GM12878 (cell line): ENCODE measurements at regions not wholly inside any gene's neighbourhood (a gene's known extent, or its start where the extent isn't known, plus 50 kb on each side); places are given as distances from the start of the nearest gene placed in this dataset.

Source experiments
- ATAC-seq: fragments of 200-7000 bp; cut with Tn5 transposase; 3 replicates; pipeline ENCODE4 v1.9.1; 2020; ENCODE audit warnings: mild to moderate bottlenecking, moderate library complexity
- BruUV-seq: library from RNA; stranded (reverse); fragments of 400-500 nt; replicated peaks from 2 replicates; lab custom pipeline; 2021; lab: Mats Ljungman, UMichigan
- CTCF ChIA-PET: fragments of 300-600 bp; sonication (Branson Sonifier 250); formaldehyde crosslinking; extraction: SDS; loops from one replicate; lab custom pipeline; 2021; ENCODE audit warnings: inconsistent platforms; lab: Yijun Ruan, JAX
- POLR2A ChIA-PET: fragments of 350-600 bp; formaldehyde crosslinking; extraction: SDS; loops from one replicate; lab custom pipeline; 2021; ENCODE audit warnings: inconsistent platforms; lab: Charles Lee
- RAD21 ChIA-PET: fragments of 300-600 bp; sonication (Branson Sonifier 250); formaldehyde crosslinking; loops from one replicate; lab custom pipeline; 2023; ENCODE audit warnings: antibody characterized with exemption; ENCODE audit not compliant: unreplicated experiment; lab: Charles Lee
- SMC1A ChIA-PET: fragments of 300-600 bp; sonication (Branson Sonifier 250); formaldehyde crosslinking; loops from one replicate; lab custom pipeline; 2023; ENCODE audit not compliant: unreplicated experiment, uncharacterized antibody; lab: Charles Lee
- DNase-seq: peaks from one replicate; pipeline ENCODE4 v3.0.0-alpha.2; 2011; ENCODE audit warnings: low read depth, low spot score
- FAIRE-seq: peaks from 3 replicates; lab custom pipeline; 2011; peaks lifted over from hg19 to GRCh38; lab: Jason Lieb, UNC
- H2AFZ ChIP-seq: 2 replicates; pipeline ENCODE4 v1.6.0; 2011; ENCODE audit warnings: low read depth, low read length, control low read depth; ENCODE audit not compliant: control insufficient read depth
- H3K27ac ChIP-seq: 2 replicates; pipeline ENCODE4 v1.5.1; 2011; ENCODE audit warnings: control low read depth; ENCODE audit not compliant: control insufficient read depth, insufficient read depth
- H3K27me3 ChIP-seq, 2 experiments: replicated peaks in 1 of 2; 2 replicates each; pipeline versions ENCODE4 v1.6.0 to v1.6.1; 2011; ENCODE audit warnings: low read length in 1 of 2; ENCODE audit not compliant: control insufficient read depth in 2 of 2, insufficient read depth in 2 of 2
- H3K36me3 ChIP-seq, 2 experiments: 2 replicates each; pipeline ENCODE4 v1.5.1; 2011; ENCODE audit warnings: low read length in 1 of 2; ENCODE audit not compliant: control insufficient read depth in 2 of 2, insufficient read depth in 2 of 2
- H3K4me1 ChIP-seq: 2 replicates; pipeline ENCODE4 v1.6.1; 2011; ENCODE audit warnings: mild to moderate bottlenecking, low read length, moderate library complexity, mixed read lengths; ENCODE audit not compliant: control insufficient read depth, insufficient read depth
- H3K4me2 ChIP-seq: 2 replicates; pipeline ENCODE4 v1.6.0; 2011; ENCODE audit warnings: control low read depth; ENCODE audit not compliant: control insufficient read depth, insufficient read depth
- H3K4me3 ChIP-seq: fragments of 200-600 bp; sonication (generic); 2 replicates; pipeline ENCODE4 v1.5.1; 2016
- H3K79me2 ChIP-seq: 2 replicates; pipeline ENCODE4 v1.6.0; 2011; ENCODE audit warnings: low read length; ENCODE audit not compliant: control insufficient read depth, insufficient read depth
- H3K9ac ChIP-seq: 2 replicates; pipeline ENCODE4 v1.8.0; 2011; ENCODE audit warnings: low read length, control low read depth, mixed read lengths; ENCODE audit not compliant: control insufficient read depth, insufficient read depth
- H3K9me3 ChIP-seq: replicated peaks from 3 replicates; pipeline ENCODE4 v1.5.1; 2011; ENCODE audit warnings: mild to moderate bottlenecking, low read length; ENCODE audit not compliant: control insufficient read depth, insufficient read depth
- H4K20me1 ChIP-seq: 2 replicates; pipeline ENCODE4 v1.6.0; 2011; ENCODE audit not compliant: control insufficient read depth, insufficient read depth
- BCL11A ChIP-seq: IDR thresholded peaks from 2 replicates; pipeline ENCODE4 v1.6.1; 2011; ENCODE audit warnings: low read depth, low read length
- BMI1 ChIP-seq: fragments of 450-650 bp; IDR thresholded peaks from 2 replicates; pipeline ENCODE4 v1.6.1; 2016; ENCODE audit warnings: mild to moderate bottlenecking, moderate library complexity, borderline replicate concordance
- CHD1 ChIP-seq: IDR thresholded peaks from 2 replicates; pipeline ENCODE4 v1.6.1; 2012; ENCODE audit warnings: low read depth, low read length, improper control_type of control experiment
- EP300 ChIP-seq, 2 experiments: fragments of 150-350 bp in 1 of 2; IDR thresholded peaks; 2 replicates each; pipeline ENCODE4 v1.6.1; 2011 to 2012; ENCODE audit warnings: low read depth in 2 of 2, low read length in 2 of 2, borderline replicate concordance in 1 of 2, improper control_type of control experiment in 1 of 2, inconsistent platforms in 1 of 2; ENCODE audit not compliant: control insufficient read depth in 1 of 2
- GATAD2B ChIP-seq: fragments of 450-650 bp; conservative IDR thresholded peaks from 2 replicates; pipeline ENCODE4 v1.6.1; 2017; ENCODE audit warnings: low read depth, mild to moderate bottlenecking, moderate library complexity
- KDM1A ChIP-seq: fragments of 200-600 bp; sonication (generic); IDR thresholded peaks from 2 replicates; pipeline ENCODE4 v1.6.1; 2016; ENCODE audit warnings: borderline replicate concordance
- LARP7 ChIP-seq: fragments of 450-650 bp; IDR thresholded peaks from 2 replicates; pipeline ENCODE4 v1.6.1; 2017; ENCODE audit warnings: mild to moderate bottlenecking
- MEF2A ChIP-seq: IDR thresholded peaks from 2 replicates; pipeline ENCODE4 v1.6.1; 2011; ENCODE audit warnings: low read depth, mild to moderate bottlenecking, low read length, moderate library complexity; ENCODE audit not compliant: insufficient read depth
- NFIC ChIP-seq: IDR thresholded peaks from 2 replicates; pipeline ENCODE4 v1.6.1; 2012; ENCODE audit warnings: low read depth, mild to moderate bottlenecking, inconsistent platforms, low read length, moderate library complexity
- POLR2A ChIP-seq: IDR thresholded peaks from 2 replicates; pipeline ENCODE4 v1.6.1; 2011; ENCODE audit warnings: low read depth, mild to moderate bottlenecking, low read length
- POLR2AphosphoS5 ChIP-seq: IDR thresholded peaks from 2 replicates; pipeline ENCODE4 v1.6.1; 2011; ENCODE audit warnings: mild to moderate bottlenecking, low read length, inconsistent platforms
- RELA ChIP-seq: fragments of 450-650 bp; IDR thresholded peaks from 2 replicates; pipeline ENCODE4 v1.8.0; 2014; ENCODE audit warnings: borderline replicate concordance; ENCODE audit not compliant: partially characterized antibody
- RUNX3 ChIP-seq: IDR thresholded peaks from 2 replicates; pipeline ENCODE4 v1.6.1; 2012; ENCODE audit warnings: low read length, inconsistent platforms
- SIN3A ChIP-seq: IDR thresholded peaks from 2 replicates; pipeline ENCODE4 v1.6.1; 2012; ENCODE audit warnings: low read depth, low read length, improper control_type of control experiment
- SMARCA5 ChIP-seq: fragments of 450-650 bp; IDR thresholded peaks from 2 replicates; pipeline ENCODE4 v1.6.1; 2017; ENCODE audit warnings: mild to moderate bottlenecking
- SMC3 ChIP-seq: IDR thresholded peaks from 2 replicates; pipeline ENCODE4 v1.6.1; 2011; ENCODE audit warnings: low read length, improper control_type of control experiment, borderline replicate concordance
- SPI1 ChIP-seq: IDR thresholded peaks from 2 replicates; pipeline ENCODE4 v1.6.1; 2011; ENCODE audit warnings: low read depth, mild to moderate bottlenecking, low read length, moderate library complexity, borderline replicate concordance; ENCODE audit not compliant: insufficient read depth
- ZNF687 ChIP-seq: fragments of 450-650 bp; IDR thresholded peaks from 2 replicates; pipeline ENCODE4 v1.6.1; 2017; ENCODE audit warnings: mild to moderate bottlenecking, moderate library complexity
- WGBS: methylation state at CpG from one replicate; pipeline ENCODE4 v1.1.6; 2016; ENCODE audit warnings: low lambda C conversion rate; ENCODE audit not compliant: insufficient replicate concordance, insufficient coverage; ENCODE audit errors: missing lambda C conversion rate; 5-methylcytosine and 5-hydroxymethylcytosine counted together
- in situ Hi-C: fragments of 300-500 bp; cut with MboI; formaldehyde crosslinking; loops from 9 replicates; pipeline ENCODE4 v1.14.3; 2018; ENCODE audit warnings: mixed read lengths
- intact Hi-C: fragments of 100-400 bp; cut with micrococcal nuclease; formaldehyde crosslinking; loops from one replicate; pipeline ENCODE4 v1.14.2; 2022; ENCODE audit not compliant: unreplicated experiment
- TF ChIP-seq, protein P1 (sequence below): fragments of 450-650 bp; IDR thresholded peaks from 2 replicates; pipeline ENCODE4 v1.6.1; 2014; ENCODE audit warnings: mild to moderate bottlenecking
- TF ChIP-seq, protein P2 (sequence below): fragments of 450-650 bp; IDR thresholded peaks from 2 replicates; pipeline ENCODE4 v1.6.1; 2017; ENCODE audit warnings: mild to moderate bottlenecking

GRCh38 chr4:123786163-123786915 lies 389.7 kb downstream of the SPRY1 start:
- H3K36me3 ChIP-seq, result no peaks in the 10 kb centered on the region
- 21% methylated on average over 6 of the region's 6 CpGs for WGBS
- ChIA-PET RAD21 (no interaction called here), CTCF (interaction anchor here (2.7 kb wide), 1 partner anchor 13 kb away, joined by 8 read pairs; no protein-coding TSS in a partner anchor), SMC1A (interaction anchor here (0.9 kb wide), 1 partner anchor 50 kb away, joined by 3 read pairs; no protein-coding TSS in a partner anchor), POLR2A (no interaction called here)
- H3K4me1 ChIP-seq, result no peaks in the 10 kb centered on the region
- BruUV-seq, result no TSS peak
- no peaks in the 10 kb centered on the region for H3K79me2 ChIP-seq
- no peaks in the 10 kb centered on the region for H3K27me3 ChIP-seq
- ATAC-seq, result no peak
- H3K4me3 ChIP-seq, result no peak overlapping the region
- no peaks in the 10 kb centered on the region for H3K9me3 ChIP-seq
- intact Hi-C loops, result no loop called here
- no peak for DNase-seq
- no peak overlapping the region for H3K9ac ChIP-seq
- TF ChIP-seq MEF2A (no peak), SMARCA5 (no peak), SMC3 (no peak), SIN3A (no peak), RUNX3 (no peak), CHD1 (no peak), POLR2A (no peak), LARP7 (no peak), BCL11A (no peak), RELA (no peak), SPI1 (no peak), NFIC (no peak), POLR2AphosphoS5 (no peak), ZNF687 (no peak), KDM1A (no peak), EP300 (IDR thresholded peaks at IDR 0.05; ENCODE audit: borderline replicate concordance in 1 of 2, control insufficient read depth in 1 of 2, low read depth in 2 of 2, low read length in 2 of 2) (no peak), BMI1 (no peak), GATAD2B (no peak)
- TF ChIP-seq, protein P1, sequence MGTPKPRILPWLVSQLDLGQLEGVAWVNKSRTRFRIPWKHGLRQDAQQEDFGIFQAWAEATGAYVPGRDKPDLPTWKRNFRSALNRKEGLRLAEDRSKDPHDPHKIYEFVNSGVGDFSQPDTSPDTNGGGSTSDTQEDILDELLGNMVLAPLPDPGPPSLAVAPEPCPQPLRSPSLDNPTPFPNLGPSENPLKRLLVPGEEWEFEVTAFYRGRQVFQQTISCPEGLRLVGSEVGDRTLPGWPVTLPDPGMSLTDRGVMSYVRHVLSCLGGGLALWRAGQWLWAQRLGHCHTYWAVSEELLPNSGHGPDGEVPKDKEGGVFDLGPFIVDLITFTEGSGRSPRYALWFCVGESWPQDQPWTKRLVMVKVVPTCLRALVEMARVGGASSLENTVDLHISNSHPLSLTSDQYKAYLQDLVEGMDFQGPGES, result no peak
- TF ChIP-seq, protein P2, sequence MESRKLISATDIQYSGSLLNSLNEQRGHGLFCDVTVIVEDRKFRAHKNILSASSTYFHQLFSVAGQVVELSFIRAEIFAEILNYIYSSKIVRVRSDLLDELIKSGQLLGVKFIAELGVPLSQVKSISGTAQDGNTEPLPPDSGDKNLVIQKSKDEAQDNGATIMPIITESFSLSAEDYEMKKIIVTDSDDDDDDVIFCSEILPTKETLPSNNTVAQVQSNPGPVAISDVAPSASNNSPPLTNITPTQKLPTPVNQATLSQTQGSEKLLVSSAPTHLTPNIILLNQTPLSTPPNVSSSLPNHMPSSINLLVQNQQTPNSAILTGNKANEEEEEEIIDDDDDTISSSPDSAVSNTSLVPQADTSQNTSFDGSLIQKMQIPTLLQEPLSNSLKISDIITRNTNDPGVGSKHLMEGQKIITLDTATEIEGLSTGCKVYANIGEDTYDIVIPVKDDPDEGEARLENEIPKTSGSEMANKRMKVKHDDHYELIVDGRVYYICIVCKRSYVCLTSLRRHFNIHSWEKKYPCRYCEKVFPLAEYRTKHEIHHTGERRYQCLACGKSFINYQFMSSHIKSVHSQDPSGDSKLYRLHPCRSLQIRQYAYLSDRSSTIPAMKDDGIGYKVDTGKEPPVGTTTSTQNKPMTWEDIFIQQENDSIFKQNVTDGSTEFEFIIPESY, result no peak
- H2AFZ ChIP-seq, result no peak overlapping the region
- no peak overlapping the region for H3K4me2 ChIP-seq
- FAIRE-seq, result no peak
- in situ Hi-C loops, result no loop called here
- H3K27ac ChIP-seq, result no peak overlapping the region
- H4K20me1 ChIP-seq, result no peaks in the 10 kb centered on the region
